Cardiac muscle cell (in vitro differentiated cells and primary cell): ENCODE measurements at regions not wholly inside any gene's neighbourhood (a gene's known extent, or its start where the extent isn't known, plus 50 kb on each side); places are given as distances from the start of the nearest gene placed in this dataset.

Experiments
- DNase-seq, 2 donors: peaks; one replicate each; pipeline versions ENCODE4 v3.0.0 to v3.0.0-alpha.2; 2010 to 2017; ENCODE audit warnings: low read depth in 1 of 2, low spot score in 1 of 2
- H3K27ac ChIP-seq: fragments of 200-600 bp; sonication (generic); 2 replicates; pipeline ENCODE4 v1.5.1; 2016
- H3K27me3 ChIP-seq: fragments of 200-600 bp; sonication (generic); 2 replicates; pipeline ENCODE4 v1.6.0; 2016; ENCODE audit warnings: control low read depth
- H3K36me3 ChIP-seq: fragments of 200-600 bp; sonication (generic); 2 replicates; pipeline ENCODE4 v1.5.1; 2016; ENCODE audit warnings: control low read depth
- H3K4me1 ChIP-seq: fragments of 200-600 bp; sonication (generic); 2 replicates; pipeline ENCODE4 v1.8.1; 2017; ENCODE audit warnings: low read depth, mild to moderate bottlenecking, mixed run types
- H3K4me3 ChIP-seq: fragments of 200-600 bp; sonication (generic); 2 replicates; pipeline ENCODE4 v1.5.1; 2016; ENCODE audit warnings: mild to moderate bottlenecking
- H3K9me3 ChIP-seq: fragments of 200-600 bp; sonication (generic); 2 replicates; pipeline ENCODE4 v1.5.1; 2017; ENCODE audit warnings: low read depth, mild to moderate bottlenecking, control low read depth
- CTCF ChIP-seq: IDR thresholded peaks from 2 replicates; pipeline ENCODE4 v1.5.1; 2012; ENCODE audit warnings: low read depth, mild to moderate bottlenecking, low read length

GRCh38 chr5:153043886-153044285 lies 446.6 kb upstream of the GRIA1 start:
- no peaks in the 10 kb centered on the region for H3K27me3 ChIP-seq
- H3K27ac ChIP-seq, result no peak overlapping the region
- no peak overlapping the region for H3K4me3 ChIP-seq
- no peak for DNase-seq
- TF ChIP-seq CTCF, result no peak
- no peaks in the 10 kb centered on the region for H3K9me3 ChIP-seq
- H3K36me3 ChIP-seq, result no peaks in the 10 kb centered on the region
- no peaks in the 10 kb centered on the region for H3K4me1 ChIP-seq

GRCh38 chr5:153050496-153051179 lies 439.8 kb upstream of the GRIA1 start:
- no peaks in the 10 kb centered on the region for H3K4me1 ChIP-seq
- no peak overlapping the region for H3K4me3 ChIP-seq

GRCh38 chr5:153066281-153066680 lies 424.2 kb upstream of the GRIA1 start:
- Histone ChIP-seq H3K27me3 (peaks cover 9% of the 10 kb centered on the region), H3K9me3 (no peaks in the 10 kb centered on the region), H3K27ac (no peak overlapping the region), H3K4me1 (peaks cover 5% of the 10 kb centered on the region), H3K36me3 (no peaks in the 10 kb centered on the region), H3K4me3 (no peak overlapping the region)
- TF ChIP-seq CTCF, result no peak
- no peak for DNase-seq

More at GRCh38 chr5:153050496-153051179, 439.8 kb upstream of the GRIA1 start:
- no peaks in the 10 kb centered on the region for H3K36me3 ChIP-seq
- TF ChIP-seq CTCF, result no peak
- H3K27me3 ChIP-seq, result peaks cover 6% of the 10 kb centered on the region
- DNase-seq, result peak in 1 of 2 donors; percentile 33
- H3K9me3 ChIP-seq, result no peaks in the 10 kb centered on the region
- H3K27ac ChIP-seq, result no peak overlapping the region

GRCh38 chr5:153067869-153068268 lies 422.6 kb upstream of the GRIA1 start:
- no peaks in the 10 kb centered on the region for H3K9me3 ChIP-seq
- TF ChIP-seq CTCF, result no peak
- H3K27me3 ChIP-seq, result peaks cover 5% of the 10 kb centered on the region
- no peak overlapping the region for H3K27ac ChIP-seq
- no peaks in the 10 kb centered on the region for H3K36me3 ChIP-seq
- H3K4me1 ChIP-seq, result peaks cover 5% of the 10 kb centered on the region
- no peak for DNase-seq
- no peak overlapping the region for H3K4me3 ChIP-seq

- no peaks in the 10 kb centered on the region for H3K27me3 ChIP-seq
- H3K36me3 ChIP-seq, result no peaks in the 10 kb centered on the region
- no peak for TF ChIP-seq CTCF
- no peaks in the 10 kb centered on the region for H3K9me3 ChIP-seq
- no peaks in the 10 kb centered on the region for H3K4me1 ChIP-seq
- no peak overlapping the region for H3K4me3 ChIP-seq
- H3K27ac ChIP-seq, result no peak overlapping the region
- DNase-seq, result no peak
These were observed 411.1 kb upstream of the GRIA1 start for GRCh38 chr5:153079396-153079795.
